K562 (cell line): ENCODE measurements at regions not wholly inside any gene's neighbourhood (a gene's known extent, or its start where the extent isn't known, plus 50 kb on each side); places are given as distances from the start of the nearest gene placed in this dataset.

Source experiments
- ATAC-seq: fragments of 200-7000 bp; cut with Tn5 transposase; 3 replicates; pipeline ENCODE4 v1.9.1; 2020; ENCODE audit warnings: moderate library complexity
- BruUV-seq: library from RNA; stranded (reverse); fragments of 400-500 nt; replicated peaks from 2 replicates; lab custom pipeline; 2021; lab: Mats Ljungman, UMichigan
- CTCF ChIA-PET: fragments of 300-600 bp; formaldehyde crosslinking; extraction: SDS; loops from one replicate; lab custom pipeline; 2021; ENCODE audit warnings: low intra/inter-chr PET ratio; lab: Yijun Ruan, JAX
- POLR2A ChIA-PET: fragments of 300-600, 350-650 bp; sonication (Branson Sonifier 250); formaldehyde crosslinking; extraction: SDS; loops from one replicate; lab custom pipeline; 2021; ENCODE audit warnings: antibody characterized with exemption, inconsistent platforms; lab: Yijun Ruan, JAX
- DNase-seq, 4 experiments: peaks; one replicate each; pipeline versions ENCODE4 v3.0.0 to v3.0.0-alpha.2; 2011 to 2018; ENCODE audit warnings: low spot score in 3 of 4, mixed read lengths in 3 of 4; ENCODE audit errors: extremely low read depth in 1 of 4
- FAIRE-seq: peaks from 2 replicates; lab custom pipeline; 2011; peaks lifted over from hg19 to GRCh38; lab: Jason Lieb, UNC
- H2AFZ ChIP-seq: 2 replicates; pipeline ENCODE4 v1.6.0; 2011; ENCODE audit warnings: low read depth, low read length, control low read depth, inconsistent platforms
- H3K27ac ChIP-seq: fragments of 200-600 bp; 3 replicates; pipeline ENCODE4 v1.8.0; 2011; ENCODE audit warnings: low read depth, mild to moderate bottlenecking, control low read depth, inconsistent platforms, low read length, moderate library complexity, mixed read lengths; ENCODE audit errors: extremely low read depth
- H3K27me3 ChIP-seq, 2 experiments: fragments of 300-600 bp in 1 of 2; 2 replicates in 1 of 2; 3 replicates in 1 of 2; pipeline versions ENCODE4 v1.6.0 to v1.8.0; 2011; ENCODE audit warnings: inconsistent platforms in 2 of 2, low read length in 2 of 2, mild to moderate bottlenecking in 1 of 2, mixed read lengths in 1 of 2, moderate library complexity in 1 of 2; ENCODE audit not compliant: control insufficient read depth in 2 of 2, insufficient read depth in 2 of 2
- H3K36me3 ChIP-seq: fragments of 300-600 bp; 3 replicates; pipeline ENCODE4 v1.8.0; 2011; ENCODE audit warnings: mild to moderate bottlenecking, low read length, inconsistent platforms; ENCODE audit not compliant: control insufficient read depth, insufficient read depth
- H3K4me1 ChIP-seq, 2 experiments: fragments of 200-600 bp in 1 of 2; replicated peaks in 1 of 2; 2 replicates in 1 of 2; 3 replicates in 1 of 2; pipeline versions ENCODE4 v1.5.1 to v1.8.0; 2011; ENCODE audit warnings: inconsistent platforms in 2 of 2, low read length in 2 of 2, mild to moderate bottlenecking in 1 of 2, mixed read lengths in 1 of 2, moderate library complexity in 1 of 2; ENCODE audit not compliant: control insufficient read depth in 2 of 2, insufficient read depth in 2 of 2
- H3K4me2 ChIP-seq: 2 replicates; pipeline ENCODE4 v1.6.1; 2011; ENCODE audit warnings: low read length, control low read depth, inconsistent platforms, mixed read lengths; ENCODE audit not compliant: insufficient read depth
- H3K4me3 ChIP-seq: fragments of 200-600 bp; sonication (generic), shearing (Covaris generic); 2 replicates; pipeline ENCODE4 v1.5.1; 2016; ENCODE audit warnings: control low read depth, inconsistent platforms
- H3K79me2 ChIP-seq: fragments of 200-600 bp; 3 replicates; pipeline ENCODE4 v1.8.0; 2011; ENCODE audit warnings: low read length, inconsistent platforms; ENCODE audit not compliant: control insufficient read depth, insufficient read depth
- H3K9ac ChIP-seq, 2 experiments: 2 replicates each; pipeline versions ENCODE4 v1.6.0 to v1.6.1; 2011; ENCODE audit warnings: low read depth in 2 of 2, low read length in 2 of 2, control low read depth in 1 of 2, inconsistent platforms in 1 of 2, mild to moderate bottlenecking in 1 of 2, mixed read lengths in 1 of 2; ENCODE audit not compliant: insufficient read depth in 1 of 2
- H3K9me1 ChIP-seq: one replicate; pipeline ENCODE4 v1.6.0; 2011; ENCODE audit warnings: inconsistent platforms, mild to moderate bottlenecking, low read length, moderate library complexity; ENCODE audit not compliant: control insufficient read depth, insufficient read depth
- H3K9me3 ChIP-seq: replicated peaks from 2 replicates; pipeline ENCODE4 v1.5.1; 2011; ENCODE audit warnings: low read depth, low read length, inconsistent platforms; ENCODE audit not compliant: control insufficient read depth, insufficient read depth
- H4K20me1 ChIP-seq: replicated peaks from 2 replicates; pipeline ENCODE4 v1.6.1; 2011; ENCODE audit warnings: low read length, inconsistent platforms, mixed read lengths; ENCODE audit not compliant: control insufficient read depth, insufficient read depth
- MTA2 ChIP-seq: fragments of 450-650 bp; IDR thresholded peaks from 2 replicates; pipeline ENCODE4 v1.6.1; 2016; ENCODE audit warnings: low read depth
- SRF ChIP-seq, 2 experiments: fragments of 250-450, 450-650 bp in 1 of 2; sonication (Bioruptor Pico) in 1 of 2; sonication (generic) in 1 of 2; formaldehyde crosslinking; IDR thresholded peaks; 2 replicates each; pipeline versions ENCODE4 v1.5.0 to v1.5.1; 2020 to 2022; ENCODE audit warnings: mild to moderate bottlenecking in 1 of 2, missing genetic modification reagents in 1 of 2
- SUPT5H ChIP-seq: fragments of 450-650 bp; IDR thresholded peaks from 2 replicates; pipeline ENCODE4 v1.6.1; 2016
- ZNF384 ChIP-seq: IDR thresholded peaks from 2 replicates; pipeline ENCODE4 v1.6.1; 2012; ENCODE audit warnings: low read depth, low read length, improper control_type of control experiment
- ZNF551 ChIP-seq: fragments of 250-450 bp; sonication (Bioruptor Pico); IDR thresholded peaks from 2 replicates; pipeline ENCODE4 v1.5.0; 2021; ENCODE audit warnings: mild to moderate bottlenecking, moderate library complexity
- WGBS: fragments of 100-300 bp; shearing (Covaris generic); methylation state at CpG from one replicate; pipeline ENCODE4 v1.1.6; 2016; ENCODE audit warnings: low coverage, mixed read lengths; ENCODE audit not compliant: insufficient coverage; ENCODE audit errors: missing lambda C conversion rate; 5-methylcytosine and 5-hydroxymethylcytosine counted together
- in situ Hi-C: fragments of 300-500 bp; cut with MboI; formaldehyde crosslinking; loops from 4 replicates; pipeline ENCODE4 v1.15.0; 2018; ENCODE audit warnings: inconsistent platforms, mixed read lengths
- intact Hi-C: fragments of 100-400 bp; cut with micrococcal nuclease; formaldehyde crosslinking; loops from 2 replicates; pipeline ENCODE4 v1.14.2; 2022
- TF ChIP-seq, protein P1 (sequence below): fragments of 200-800 bp; sonication (Bioruptor generic); IDR thresholded peaks from 2 replicates; pipeline ENCODE4 v1.6.1; 2017; ENCODE audit warnings: missing genetic modification characterization, missing compliant biosample characterization

DNA sequence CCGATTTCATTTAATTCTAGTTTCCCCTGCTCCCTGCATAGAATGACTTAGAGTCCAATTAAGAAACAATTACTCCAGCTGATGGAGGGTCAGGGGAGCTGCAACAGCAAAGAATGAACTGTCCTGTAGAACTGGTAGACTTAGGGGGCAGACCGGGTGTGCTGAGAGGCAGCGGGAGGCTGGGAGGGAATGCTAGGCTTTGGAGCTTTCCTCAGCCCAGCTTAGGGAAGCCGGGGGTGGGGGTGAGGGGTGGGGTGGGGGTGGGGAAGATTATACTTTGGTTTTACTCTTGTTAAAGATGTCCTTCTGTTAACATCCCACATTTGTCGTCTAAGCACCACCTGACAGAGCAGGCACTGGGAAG, 458.6 kb upstream of the ASIC2 start:
- Histone ChIP-seq H3K4me3 (no peak overlapping the region), H3K36me3 (no peaks in the 10 kb centered on the region), H3K4me1 (no peaks in the 10 kb centered on the region), H3K27me3 (no peaks in the 10 kb centered on the region; a peak in 1 of 5 replicates), H3K9me1 (no peaks in the 10 kb centered on the region), H4K20me1 (no peaks in the 10 kb centered on the region), H3K9ac (no peak overlapping the region), H3K79me2 (no peaks in the 10 kb centered on the region), H3K4me2 (no peak overlapping the region), H3K9me3 (no peaks in the 10 kb centered on the region; the same call in 1 of the 2 replicates), H2AFZ (peak overlapping the region; percentile 22; the same call in 1 of the 2 replicates), H3K27ac (no peak overlapping the region)
- 0% methylated on average over 5 of the region's 5 CpGs for WGBS
- TF ChIP-seq SUPT5H (no peak), ZNF551 (no peak), ZNF384 (no peak)
- ChIA-PET CTCF (interaction anchor here (0.7 to 2.0 kb wide), 3 partner anchors 22 to 683 kb away, joined by 3 to 16 read pairs (median 4); no protein-coding TSS in a partner anchor), POLR2A (no interaction called here)
- DNase-seq (no peak), ATAC-seq (no peak), FAIRE-seq (no peak)
- in situ Hi-C loops (no loop called here), intact Hi-C loops (loop anchor here (1.0 to 5.0 kb wide), 2 partner anchors 26 to 229 kb away; no protein-coding TSS in a partner anchor)
- BruUV-seq, result no TSS peak

DNA sequence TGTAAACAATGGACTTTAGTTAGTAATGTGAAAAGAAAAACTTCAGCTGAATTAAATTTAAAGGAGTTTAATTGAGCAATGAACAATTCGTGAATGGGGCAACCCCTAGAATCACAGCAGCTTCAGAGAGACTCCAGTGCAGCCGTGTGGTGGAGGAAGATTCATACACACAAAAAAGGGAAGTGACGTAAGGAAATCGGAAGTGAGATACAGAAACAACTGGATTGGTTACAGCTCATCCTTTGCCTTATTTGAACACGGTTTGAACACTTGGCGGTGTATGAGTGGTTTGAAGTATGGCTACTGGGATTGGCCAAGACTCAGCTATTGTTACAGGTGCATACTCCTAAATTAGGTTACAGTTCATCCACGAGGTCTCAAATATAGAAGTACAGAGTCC, 460.4 kb upstream of the ASIC2 start:
- Histone ChIP-seq H3K9me1 (no peaks in the 10 kb centered on the region), H3K4me1 (no peaks in the 10 kb centered on the region), H3K79me2 (no peaks in the 10 kb centered on the region), H3K27ac (no peak overlapping the region), H3K36me3 (no peaks in the 10 kb centered on the region), H3K9me3 (no peaks in the 10 kb centered on the region; the same call in 1 of the 2 replicates), H3K27me3 (no peaks in the 10 kb centered on the region; a peak in 1 of 5 replicates), H3K4me3 (no peak overlapping the region), H4K20me1 (no peaks in the 10 kb centered on the region), H3K4me2 (no peak overlapping the region), H3K9ac (no peak overlapping the region), H2AFZ (no peak overlapping the region)
- in situ Hi-C loops, result no loop called here
- FAIRE-seq, result peak; percentile 65
- peak in 1 of 4 experiments; percentile 22 for DNase-seq
- BruUV-seq, result no TSS peak
- WGBS, result under 1% methylated on average over 7 of the region's 7 CpGs
- ChIA-PET POLR2A (no interaction called here), CTCF (no interaction called here)
- intact Hi-C loops, result loop anchor here (5.0 kb wide), 1 partner anchor 231 kb away; no protein-coding TSS in a partner anchor
- peak; percentile 52; the same call in 2 of the 3 replicates for ATAC-seq
- TF ChIP-seq SRF (CRISPR knock-in tag; IDR thresholded peaks at IDR 0.05), result 0 out of 4 replicates have a peak, but pooled peaks of 1 of the 2 experiments have one; percentile 58
- TF ChIP-seq, protein P1, sequence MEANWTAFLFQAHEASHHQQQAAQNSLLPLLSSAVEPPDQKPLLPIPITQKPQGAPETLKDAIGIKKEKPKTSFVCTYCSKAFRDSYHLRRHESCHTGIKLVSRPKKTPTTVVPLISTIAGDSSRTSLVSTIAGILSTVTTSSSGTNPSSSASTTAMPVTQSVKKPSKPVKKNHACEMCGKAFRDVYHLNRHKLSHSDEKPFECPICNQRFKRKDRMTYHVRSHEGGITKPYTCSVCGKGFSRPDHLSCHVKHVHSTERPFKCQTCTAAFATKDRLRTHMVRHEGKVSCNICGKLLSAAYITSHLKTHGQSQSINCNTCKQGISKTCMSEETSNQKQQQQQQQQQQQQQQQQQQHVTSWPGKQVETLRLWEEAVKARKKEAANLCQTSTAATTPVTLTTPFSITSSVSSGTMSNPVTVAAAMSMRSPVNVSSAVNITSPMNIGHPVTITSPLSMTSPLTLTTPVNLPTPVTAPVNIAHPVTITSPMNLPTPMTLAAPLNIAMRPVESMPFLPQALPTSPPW (CRISPR knock-in tag), result no peak
- no peak for TF ChIP-seq MTA2
